Stomach (tissue), 4 donors: ENCODE measurements at regions not wholly inside any gene's neighbourhood (a gene's known extent, or its start where the extent isn't known, plus 50 kb on each side); places are given as distances from the start of the nearest gene placed in this dataset.

Experiments used
- EP300 ChIP-seq: sonication (generic); formaldehyde crosslinking; IDR thresholded peaks from one replicate; pipeline ENCODE4 v1.6.1; 2017; ENCODE audit warnings: antibody characterized with exemption
- POLR2A ChIP-seq, 4 donors: fragments of 450-650 bp; IDR thresholded peaks; one replicate each; pipeline ENCODE4 v1.6.1; 2016; ENCODE audit warnings: antibody characterized with exemption in 4 of 4, control low read depth in 2 of 4, mild to moderate bottlenecking in 1 of 4, moderate library complexity in 1 of 4
- POLR2AphosphoS5 ChIP-seq, 3 donors: sonication (generic); formaldehyde crosslinking; IDR thresholded peaks; one replicate each; pipeline ENCODE4 v1.6.1; 2016; ENCODE audit warnings: antibody characterized with exemption in 3 of 3
- TF ChIP-seq, protein P1 (sequence below), 7 experiments: fragments of 450-650 bp in 4 of 7; fragments of 200-600 bp in 3 of 7; sonication (generic) in 3 of 7; IDR thresholded peaks; one replicate each; pipeline ENCODE4 v1.5.1; 2016 to 2019; ENCODE audit warnings: antibody characterized with exemption in 7 of 7, control low read depth in 2 of 7, mild to moderate bottlenecking in 1 of 7

DNA sequence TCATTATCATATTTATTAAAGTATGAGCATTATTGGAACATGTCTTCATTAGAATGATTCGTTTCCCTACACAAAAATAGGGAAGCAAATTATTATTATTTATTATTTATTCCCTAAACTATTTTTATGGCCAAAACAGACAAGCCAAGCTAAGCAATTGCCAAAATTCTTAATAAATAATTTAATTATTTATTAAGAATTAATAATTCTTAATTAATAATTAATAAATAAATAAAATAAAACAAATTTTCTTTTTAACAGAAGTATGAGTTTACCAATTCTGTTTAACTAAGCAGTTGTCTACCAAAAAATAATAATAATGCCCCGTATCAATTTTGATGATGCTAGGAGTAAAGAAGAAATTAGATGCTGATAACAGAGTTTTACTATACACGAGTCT lies 1080.8 kb upstream of the AGA start:
- TF ChIP-seq, protein P1, sequence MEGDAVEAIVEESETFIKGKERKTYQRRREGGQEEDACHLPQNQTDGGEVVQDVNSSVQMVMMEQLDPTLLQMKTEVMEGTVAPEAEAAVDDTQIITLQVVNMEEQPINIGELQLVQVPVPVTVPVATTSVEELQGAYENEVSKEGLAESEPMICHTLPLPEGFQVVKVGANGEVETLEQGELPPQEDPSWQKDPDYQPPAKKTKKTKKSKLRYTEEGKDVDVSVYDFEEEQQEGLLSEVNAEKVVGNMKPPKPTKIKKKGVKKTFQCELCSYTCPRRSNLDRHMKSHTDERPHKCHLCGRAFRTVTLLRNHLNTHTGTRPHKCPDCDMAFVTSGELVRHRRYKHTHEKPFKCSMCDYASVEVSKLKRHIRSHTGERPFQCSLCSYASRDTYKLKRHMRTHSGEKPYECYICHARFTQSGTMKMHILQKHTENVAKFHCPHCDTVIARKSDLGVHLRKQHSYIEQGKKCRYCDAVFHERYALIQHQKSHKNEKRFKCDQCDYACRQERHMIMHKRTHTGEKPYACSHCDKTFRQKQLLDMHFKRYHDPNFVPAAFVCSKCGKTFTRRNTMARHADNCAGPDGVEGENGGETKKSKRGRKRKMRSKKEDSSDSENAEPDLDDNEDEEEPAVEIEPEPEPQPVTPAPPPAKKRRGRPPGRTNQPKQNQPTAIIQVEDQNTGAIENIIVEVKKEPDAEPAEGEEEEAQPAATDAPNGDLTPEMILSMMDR (IDR thresholded peaks at IDR 0.05), result no peak
- TF ChIP-seq POLR2AphosphoS5 (IDR thresholded peaks at IDR 0.05) (no peak), POLR2A (IDR thresholded peaks at IDR 0.05) (no peak), EP300 (no peak)
